Eye (tissue), 1 donor: ENCODE measurements at regions not wholly inside any gene's neighbourhood (a gene's known extent, or its start where the extent isn't known, plus 50 kb on each side); places are given as distances from the start of the nearest gene placed in this dataset.
A peak's percentile ranks its signal among the peaks of the same experiment; 100 is the strongest.
"Not testable (repeated sequence)": the region's sequence is repeated elsewhere in the genome, so short reads cannot be mapped to it uniquely, and the experiment has no call there.

Experiments
- DNase-seq: peaks from one replicate; pipeline ENCODE4 v3.0.0-alpha.2; 2015

- DNase-seq, result no peak
These were observed 1602.3 kb downstream of the C4orf33 start for GRCh38 chr4:130698251-130698650.

- DNase-seq, result no peak
These were observed 1603.1 kb downstream of the C4orf33 start for GRCh38 chr4:130699004-130699403.

GRCh38 chr4:130703211-130703935, 1607.4 kb downstream of the C4orf33 start:
- no peak for DNase-seq

- DNase-seq, result no peak
These were observed 1609.1 kb downstream of the C4orf33 start for GRCh38 chr4:130705023-130705422.

- no peak for DNase-seq
These were observed 1616.1 kb downstream of the C4orf33 start for GRCh38 chr4:130712038-130712437.

GRCh38 chr4:130714006-130714405, 1618.1 kb downstream of the C4orf33 start:
- DNase-seq, result no peak

- DNase-seq, result no peak
These were observed 1626.4 kb downstream of the C4orf33 start for GRCh38 chr4:130722361-130722760.

- DNase-seq, result no peak
These were observed 1640.7 kb downstream of the C4orf33 start for GRCh38 chr4:130736436-130737185.

- no peak for DNase-seq
These were observed 1642.3 kb downstream of the C4orf33 start for GRCh38 chr4:130738233-130738632.

GRCh38 chr4:130747842-130748241, 1651.9 kb downstream of the C4orf33 start:
- peak; percentile 18 for DNase-seq

GRCh38 chr4:130753926-130754325, 1658.0 kb downstream of the C4orf33 start:
- no peak for DNase-seq

GRCh38 chr4:130760246-130760645, 1664.3 kb downstream of the C4orf33 start:
- peak; percentile 7 for DNase-seq

GRCh38 chr4:130767384-130767783, 1671.4 kb downstream of the C4orf33 start:
- DNase-seq, result not testable (repeated sequence)

- not testable (repeated sequence) for DNase-seq
These were observed 1677.0 kb downstream of the C4orf33 start for GRCh38 chr4:130772966-130773365.

GRCh38 chr4:130808492-130808891, 1712.5 kb downstream of the C4orf33 start:
- DNase-seq, result peak; percentile 11

GRCh38 chr4:130812117-130812765, 1716.3 kb downstream of the C4orf33 start:
- peak; percentile 8 for DNase-seq

- DNase-seq, result no peak
These were observed 1718.9 kb downstream of the C4orf33 start for GRCh38 chr4:130814896-130815295.

GRCh38 chr4:130820448-130820847, 1724.5 kb downstream of the C4orf33 start:
- no peak for DNase-seq

GRCh38 chr4:130825284-130825683, 1729.3 kb downstream of the C4orf33 start:
- DNase-seq, result no peak

- no peak for DNase-seq
These were observed 1754.1 kb downstream of the C4orf33 start for GRCh38 chr4:130850019-130850524.

- DNase-seq, result no peak
These were observed 1755.2 kb downstream of the C4orf33 start for GRCh38 chr4:130851107-130851506.

- DNase-seq, result no peak
These were observed 1756.0 kb downstream of the C4orf33 start for GRCh38 chr4:130851932-130852331.

- DNase-seq, result no peak
These were observed 1759.6 kb downstream of the C4orf33 start for GRCh38 chr4:130855533-130855932.

- DNase-seq, result no peak
These were observed 1764.0 kb downstream of the C4orf33 start for GRCh38 chr4:130859991-130860390.
